HG03571 (cell line): ENCODE measurements at regions not wholly inside any gene's neighbourhood (a gene's known extent, or its start where the extent isn't known, plus 50 kb on each side); places are given as distances from the start of the nearest gene placed in this dataset.

Source experiments
- ATAC-seq: cut with Tn5 transposase; IDR thresholded peaks from one replicate; pipeline ENCODE4 v1.9.1; 2021; ENCODE audit not compliant: unreplicated experiment

DNA sequence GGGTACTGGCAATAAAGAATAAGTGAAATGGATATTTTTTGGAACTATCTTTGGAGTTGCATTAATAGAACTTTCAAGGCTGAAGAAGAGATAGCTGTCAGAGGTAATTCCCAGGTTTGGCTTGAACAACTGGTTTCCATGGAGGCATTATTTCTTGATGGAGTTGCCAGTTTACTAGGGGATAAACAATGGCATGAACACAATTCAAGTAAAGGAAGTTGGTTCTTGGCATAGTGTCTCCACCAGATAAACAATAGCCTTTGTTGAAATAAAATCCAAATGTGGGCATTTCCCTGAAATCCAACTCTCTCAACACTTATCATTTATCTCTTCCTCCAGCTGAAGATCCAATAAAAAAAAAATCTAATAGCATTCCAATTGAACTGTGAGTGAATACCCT is 454.9 kb downstream of the C6orf118 start:
- no peak for ATAC-seq

GRCh38 chr6:164845773-164846172 is 463.6 kb downstream of the C6orf118 start:
- no peak for ATAC-seq

- ATAC-seq = no peak
These were observed 467.3 kb downstream of the C6orf118 start for GRCh38 chr6:164842085-164842484.

GRCh38 chr6:164838068-164838615 is 471.3 kb downstream of the C6orf118 start:
- no peak for ATAC-seq

DNA sequence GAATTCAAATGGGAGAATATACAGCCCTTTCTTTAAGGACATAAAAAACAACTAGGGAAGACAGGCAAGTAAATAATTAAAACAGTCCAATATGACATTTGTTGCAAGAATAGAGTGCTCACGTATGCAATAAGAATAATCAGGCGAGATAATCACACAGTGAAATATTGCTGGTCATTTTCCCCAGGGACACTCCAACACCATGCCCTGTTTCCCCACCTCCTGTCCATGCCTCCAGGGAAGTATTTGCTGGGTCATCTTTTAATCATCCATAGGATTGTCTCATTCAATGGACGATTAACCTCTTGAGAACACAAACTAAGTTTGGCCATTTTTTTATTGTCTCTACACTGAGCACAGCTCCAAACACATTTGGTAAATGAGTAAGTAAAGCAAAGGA is 472.9 kb downstream of the C6orf118 start:
- no peak for ATAC-seq

- ATAC-seq = no peak
These were observed 477.0 kb downstream of the C6orf118 start for GRCh38 chr6:164832410-164832809.

GRCh38 chr6:164827537-164827936 is 481.9 kb downstream of the C6orf118 start:
- no peak for ATAC-seq

GRCh38 chr6:164826831-164827468 is 482.5 kb downstream of the C6orf118 start:
- ATAC-seq = no peak

- ATAC-seq = no peak
These were observed 484.0 kb downstream of the C6orf118 start for GRCh38 chr6:164825386-164825785.

DNA sequence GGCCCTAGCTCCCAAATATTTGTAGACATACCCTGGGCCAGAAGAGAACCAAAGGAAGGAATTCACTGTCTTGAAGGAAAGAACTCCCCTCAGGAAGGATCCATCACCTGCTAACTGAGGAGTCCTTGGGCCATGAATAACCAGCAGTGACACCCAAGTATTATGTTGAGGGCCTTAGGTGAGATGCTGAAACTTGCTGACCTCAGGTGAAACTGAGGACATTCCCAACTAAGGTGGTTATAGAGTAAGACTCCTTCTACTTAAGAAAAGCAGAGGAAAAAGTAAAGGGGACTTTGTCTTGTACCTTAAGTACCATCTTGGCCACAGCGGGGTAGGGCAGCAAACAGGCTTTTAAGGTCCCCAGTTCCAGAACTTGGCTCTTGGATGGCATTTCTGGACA is 491.7 kb downstream of the C6orf118 start:
- ATAC-seq = no peak

DNA sequence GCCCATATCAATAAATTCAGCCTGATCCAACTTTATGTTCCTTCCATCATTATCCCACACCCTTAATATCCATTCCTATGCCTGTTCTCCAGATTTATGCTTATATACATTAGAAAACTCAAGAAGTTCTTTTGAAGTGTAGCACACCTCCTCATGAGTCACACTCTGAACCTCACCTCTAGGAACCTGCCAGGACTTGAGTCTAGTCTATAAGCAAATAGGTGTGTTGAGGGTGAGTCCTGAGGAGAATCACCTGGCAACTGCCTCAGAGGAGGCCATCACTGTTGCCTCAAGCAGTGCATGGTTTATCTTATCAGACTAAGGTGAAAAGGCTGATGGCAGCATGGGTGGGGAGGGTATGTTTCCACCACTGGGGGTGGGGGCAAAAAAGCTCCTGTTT is 496.7 kb downstream of the C6orf118 start:
- no peak for ATAC-seq

GRCh38 chr6:164807125-164807524 is 502.3 kb downstream of the C6orf118 start:
- ATAC-seq = no peak

GRCh38 chr6:164795056-164795815 is 514.2 kb downstream of the C6orf118 start:
- no peak for ATAC-seq

DNA sequence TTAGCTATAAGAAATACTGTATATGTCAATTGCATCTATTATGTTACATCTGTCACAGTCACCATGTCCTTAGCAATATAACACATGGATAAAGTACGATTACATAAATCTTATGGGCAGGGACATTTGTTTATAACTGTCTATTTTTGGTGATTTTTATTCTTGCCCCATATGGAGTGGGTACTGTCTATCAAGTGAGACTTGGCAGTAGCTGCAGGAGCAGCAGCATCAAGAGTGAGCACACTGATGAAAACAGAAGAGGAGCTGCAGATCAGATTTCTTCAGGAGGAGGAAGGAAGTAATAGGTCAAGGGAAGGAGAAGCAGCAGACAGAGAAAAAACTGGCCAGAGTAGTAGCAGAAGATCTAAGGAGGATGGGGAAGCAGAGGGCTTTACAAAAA is 516.7 kb downstream of the C6orf118 start:
- ATAC-seq = no peak

DNA sequence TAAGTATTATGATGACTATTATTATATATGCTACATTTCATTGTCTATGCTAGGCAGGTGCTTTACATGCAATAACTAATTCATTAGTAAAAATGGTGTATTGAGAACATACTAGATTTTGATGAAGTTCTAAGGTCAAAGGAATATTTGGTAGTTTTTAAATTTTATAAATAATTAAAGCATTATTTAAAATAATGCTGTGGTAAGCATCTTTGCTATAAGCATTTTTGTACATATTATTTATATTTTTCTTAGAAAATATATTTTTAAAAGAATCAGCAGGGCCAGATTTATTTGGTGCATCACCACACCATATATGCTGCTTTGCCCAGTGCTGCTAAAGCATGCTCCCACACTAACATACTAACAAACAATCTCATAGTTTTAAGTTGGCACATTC is 517.9 kb downstream of the C6orf118 start:
- ATAC-seq = no peak

GRCh38 chr6:164763788-164764187 is 545.6 kb downstream of the C6orf118 start:
- no peak for ATAC-seq

DNA sequence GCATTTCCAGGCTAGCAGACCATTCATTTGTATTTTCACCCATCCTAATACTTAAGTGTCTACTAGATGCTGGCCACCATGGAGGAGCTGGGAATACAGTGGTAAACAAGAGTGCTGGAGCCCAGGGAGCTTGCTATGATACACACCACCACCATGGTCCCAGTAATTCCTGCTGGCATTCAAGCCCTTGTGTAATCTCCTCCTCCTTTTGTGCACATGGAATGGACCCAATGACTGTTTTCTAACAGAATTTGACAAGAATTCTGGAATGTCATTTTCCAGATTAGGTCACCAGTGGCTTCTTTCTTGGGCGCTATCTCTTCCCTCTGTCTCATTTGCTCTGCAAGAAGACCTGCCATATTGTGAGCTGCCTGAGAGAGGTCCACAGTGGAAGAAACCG is 552.0 kb downstream of the C6orf118 start:
- ATAC-seq = no peak

DNA sequence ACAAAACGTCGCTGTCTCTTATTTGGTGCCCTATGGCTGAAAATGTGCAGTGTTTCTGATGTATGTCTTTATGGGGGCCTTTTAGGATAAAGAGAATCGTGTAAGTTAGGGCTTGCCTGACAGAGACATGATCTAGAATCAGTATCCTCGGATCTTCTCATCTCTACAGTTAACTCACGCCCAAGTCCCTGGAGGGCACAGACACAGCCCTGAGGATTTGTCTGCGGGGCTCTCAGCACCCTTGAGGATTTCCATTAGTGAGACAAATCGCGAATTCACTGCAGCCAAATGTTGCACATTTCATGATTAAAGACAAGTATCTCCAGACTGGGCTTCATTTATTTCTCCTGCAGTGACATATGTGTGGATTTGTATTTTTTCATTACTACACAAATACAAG is 552.7 kb downstream of the C6orf118 start:
- no peak for ATAC-seq

DNA sequence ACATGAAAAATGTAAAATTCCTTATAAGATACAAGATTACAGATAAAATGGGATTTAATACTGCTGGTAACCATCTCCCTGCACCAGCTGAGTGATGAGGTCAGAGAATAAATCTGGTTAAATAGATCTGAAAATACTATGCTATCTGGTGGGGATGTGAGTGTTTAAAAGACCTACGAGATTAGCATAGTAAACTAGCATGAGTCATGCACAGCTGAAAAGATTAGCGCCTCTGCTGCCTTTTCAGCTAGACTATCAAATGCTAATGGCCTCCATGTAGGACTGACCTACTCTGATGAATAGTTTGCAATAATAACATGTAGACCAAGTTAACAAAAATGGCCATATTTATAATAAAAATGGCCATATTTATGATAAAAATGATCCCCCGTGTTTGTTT is 553.3 kb downstream of the C6orf118 start:
- no peak for ATAC-seq

- ATAC-seq = no peak
These were observed 555.9 kb downstream of the C6orf118 start for GRCh38 chr6:164753517-164753916.

GRCh38 chr6:164751395-164751794 is 558.0 kb downstream of the C6orf118 start:
- ATAC-seq = no peak

GRCh38 chr6:164750128-164750527 is 559.3 kb downstream of the C6orf118 start:
- ATAC-seq = no peak
